Panc1 (cell line): ENCODE measurements at regions not wholly inside any gene's neighbourhood (a gene's known extent, or its start where the extent isn't known, plus 50 kb on each side); places are given as distances from the start of the nearest gene placed in this dataset.

Experiments
- ATAC-seq: fragments of 200-7000 bp; cut with Tn5 transposase; 2 replicates; pipeline ENCODE4 v1.9.1; 2020; ENCODE audit warnings: mild to moderate bottlenecking, moderate library complexity
- BruUV-seq: library from RNA; stranded (reverse); fragments of 400-500 nt; replicated peaks from 2 replicates; lab custom pipeline; 2021; lab: Mats Ljungman, UMichigan
- CTCF ChIA-PET: fragments of 300-600 bp; sonication (Branson Sonifier 250); formaldehyde crosslinking; loops from one replicate; lab custom pipeline; 2022; ENCODE audit warnings: antibody characterized with exemption; lab: Charles Lee
- POLR2A ChIA-PET: fragments of 300-600 bp; sonication (Branson Sonifier 250); formaldehyde crosslinking; loops from one replicate; lab custom pipeline; 2022; ENCODE audit warnings: antibody characterized with exemption; lab: Charles Lee
- DNase-seq: peaks from one replicate; pipeline ENCODE4 v3.0.0-alpha.2; 2010; ENCODE audit warnings: low read depth, low spot score
- H3K27ac ChIP-seq: 2 replicates; pipeline ENCODE4 v1.5.1; 2011; ENCODE audit warnings: mild to moderate bottlenecking, low read length, inconsistent platforms
- H3K27me3 ChIP-seq: fragments of 200-500 bp; sonication (Bioruptor generic); 2 replicates; pipeline ENCODE4 v1.6.0; 2014; ENCODE audit warnings: low read length, inconsistent platforms; ENCODE audit not compliant: control insufficient read depth, insufficient read depth
- H3K36me3 ChIP-seq: fragments of 200-500 bp; sonication (Bioruptor generic); 2 replicates; pipeline ENCODE4 v1.5.1; 2014; ENCODE audit warnings: inconsistent platforms, mild to moderate bottlenecking, low read length, moderate library complexity; ENCODE audit not compliant: control insufficient read depth, insufficient read depth
- H3K4me1 ChIP-seq: 2 replicates; pipeline ENCODE4 v1.5.1; 2011; ENCODE audit warnings: inconsistent platforms, mild to moderate bottlenecking, low read length, moderate library complexity; ENCODE audit not compliant: control insufficient read depth, insufficient read depth
- H3K4me3 ChIP-seq, 2 experiments: 2 replicates each; pipeline ENCODE4 v1.5.1; 2011 to 2012; ENCODE audit warnings: low read depth in 2 of 2, low read length in 2 of 2, mild to moderate bottlenecking in 2 of 2, inconsistent platforms in 1 of 2, moderate library complexity in 1 of 2
- H3K9me3 ChIP-seq: fragments of 200-500 bp; sonication (Bioruptor generic); 2 replicates; pipeline ENCODE4 v1.5.1; 2014; ENCODE audit warnings: low read depth, mild to moderate bottlenecking, inconsistent platforms, low read length, moderate library complexity; ENCODE audit not compliant: control insufficient read depth, insufficient read depth
- CTCF ChIP-seq: fragments of 450-650 bp; IDR thresholded peaks from 2 replicates; pipeline ENCODE4 v1.5.1; 2017; ENCODE audit warnings: mild to moderate bottlenecking
- POLR2AphosphoS5 ChIP-seq: IDR thresholded peaks from 2 replicates; pipeline ENCODE4 v1.6.1; 2012; ENCODE audit warnings: mild to moderate bottlenecking, low read depth, low read length, moderate library complexity
- REST ChIP-seq, 2 experiments: IDR thresholded peaks; 2 replicates each; pipeline ENCODE4 v1.6.1; 2011 to 2012; ENCODE audit warnings: low read depth in 2 of 2, control low read depth in 1 of 2, low read length in 1 of 2, mild to moderate bottlenecking in 1 of 2, moderate library complexity in 1 of 2; ENCODE audit not compliant: insufficient read depth in 1 of 2
- SIN3A ChIP-seq: IDR thresholded peaks from 2 replicates; pipeline ENCODE4 v1.6.1; 2012; ENCODE audit warnings: low read depth, mild to moderate bottlenecking, low read length, moderate library complexity, borderline replicate concordance; ENCODE audit not compliant: insufficient read depth
- TCF7L2 ChIP-seq: IDR thresholded peaks from 2 replicates; pipeline ENCODE4 v1.6.1; 2011; ENCODE audit warnings: mild to moderate bottlenecking, low read depth, low read length, inconsistent platforms
- in situ Hi-C: cut with HindIII; loops from 2 replicates; pipeline ENCODE4 v1.10.0; 2016; ENCODE audit warnings: low sequenced_read_pairs, low pct_unique_long_range_greater_than_20kb
- intact Hi-C: fragments of 100-400 bp; cut with micrococcal nuclease; formaldehyde crosslinking; loops from one replicate; pipeline ENCODE4 v1.10.0; 2022; ENCODE audit not compliant: unreplicated experiment

- BruUV-seq, result no TSS peak
- no peaks in the 10 kb centered on the region for H3K36me3 ChIP-seq
- H3K27ac ChIP-seq, result no peak overlapping the region
- no peak for ATAC-seq
- in situ Hi-C loops, result no loop called here
- H3K27me3 ChIP-seq, result no peaks in the 10 kb centered on the region
- no peak for TF ChIP-seq POLR2AphosphoS5
- no peak for TF ChIP-seq TCF7L2
- TF ChIP-seq REST (IDR thresholded peaks at IDR 0.05; ENCODE audit: insufficient read depth in 1 of 2, low read depth in 2 of 2, low read length in 1 of 2), result no peak
- TF ChIP-seq SIN3A, result no peak
- no peak for TF ChIP-seq CTCF
- H3K9me3 ChIP-seq, result no peaks in the 10 kb centered on the region
- ChIA-PET CTCF (no interaction called here), POLR2A (no interaction called here)
- H3K4me3 ChIP-seq, result no peak overlapping the region
- intact Hi-C loops, result no loop called here
- DNase-seq, result no peak
- no peaks in the 10 kb centered on the region for H3K4me1 ChIP-seq
Measured at GRCh38 chr9:108663422-108663821, 192.4 kb downstream of the ACTL7B start.

GRCh38 chr9:108662956-108663355 lies 192.8 kb downstream of the ACTL7B start:
- no peak overlapping the region for H3K4me3 ChIP-seq
- intact Hi-C loops, result no loop called here
- ATAC-seq, result no peak

More at GRCh38 chr9:108662956-108663355, 192.8 kb downstream of the ACTL7B start:
- Histone ChIP-seq H3K27me3 (no peaks in the 10 kb centered on the region), H3K27ac (no peak overlapping the region), H3K9me3 (no peaks in the 10 kb centered on the region), H3K36me3 (no peaks in the 10 kb centered on the region), H3K4me1 (no peaks in the 10 kb centered on the region)
- DNase-seq, result no peak
- BruUV-seq, result no TSS peak
- ChIA-PET CTCF (no interaction called here), POLR2A (no interaction called here)
- in situ Hi-C loops, result no loop called here
- TF ChIP-seq CTCF (no peak), POLR2AphosphoS5 (no peak), SIN3A (no peak), TCF7L2 (no peak), REST (IDR thresholded peaks at IDR 0.05; ENCODE audit: insufficient read depth in 1 of 2, low read depth in 2 of 2, low read length in 1 of 2) (no peak)
